ENCODE measurements at regions not wholly inside any gene's neighbourhood (a gene's known extent, or its start where the extent isn't known, plus 50 kb on each side); places are given as distances from the start of the nearest gene placed in this dataset.

- TF ChIP-seq MAX (IDR thresholded peaks at IDR 0.05) = no peak
- TF ChIP-seq CHD2 (IDR thresholded peaks at IDR 0.05; ENCODE audit: low read length, partially characterized antibody) = no peak
Observed at GRCh38 chr1:71324671-71325267, 243.9 kb upstream of the ZRANB2 start.
